ENCODE measurements at regions not wholly inside any gene's neighbourhood (a gene's known extent, or its start where the extent isn't known, plus 50 kb on each side); places are given as distances from the start of the nearest gene placed in this dataset.
"Not testable (repeated sequence)": the region's sequence is repeated elsewhere in the genome, so short reads cannot be mapped to it uniquely, and the experiment has no call there.

- DNase-seq (ENCODE audit: low read depth), result no peak
- no peak overlapping the region for H3K4me3 ChIP-seq (ENCODE audit: low read depth, low read length)
- no peak for TF ChIP-seq CTCF (conservative IDR thresholded peaks at IDR 0.05; ENCODE audit: low read depth, low read length)
These were observed 94.2 kb downstream of the TMEM18 start for GRCh38 chr2:582792-583528.

DNA sequence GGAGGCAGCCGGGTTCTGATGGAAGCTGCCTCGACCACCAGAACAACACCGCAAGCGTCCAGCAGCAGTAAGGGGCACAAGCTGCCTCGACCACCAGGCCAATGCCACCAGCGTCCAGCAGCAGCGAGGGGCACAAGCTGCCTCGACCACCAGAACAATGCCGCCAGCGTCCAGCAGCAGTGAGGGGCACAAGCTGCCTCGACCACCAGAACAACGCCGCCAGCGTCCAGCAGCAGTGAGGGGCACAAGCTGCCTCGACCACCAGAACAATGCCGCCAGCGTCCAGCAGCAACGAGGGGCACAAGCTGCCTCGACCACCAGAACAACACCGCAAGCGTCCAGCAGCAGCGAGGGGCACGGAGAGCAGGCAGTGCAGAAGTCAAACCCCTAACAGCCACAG lies 94.9 kb downstream of the TMEM18 start:
- DNase-seq (ENCODE audit: low read depth); H3K4me3 ChIP-seq (ENCODE audit: low read depth, low read length): not testable (repeated sequence)

DNA sequence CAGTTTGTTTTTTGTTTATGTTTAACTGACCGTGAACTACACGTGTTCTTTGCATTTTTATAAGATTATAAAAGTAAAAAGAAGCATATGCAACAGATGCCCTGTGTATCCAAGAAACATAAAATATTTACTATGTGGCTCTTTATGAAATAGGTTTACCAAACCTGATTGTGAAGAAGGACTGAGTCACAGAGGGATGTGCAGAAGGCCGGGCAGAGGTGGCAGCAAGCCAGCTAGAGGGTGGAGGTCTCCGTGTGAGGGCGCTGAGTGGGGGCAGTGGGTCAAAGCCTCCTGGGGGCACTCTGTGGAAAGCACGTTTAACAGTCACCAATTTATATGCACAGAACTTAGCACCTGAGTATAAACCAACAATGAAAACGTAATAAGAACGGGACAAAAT lies 97.2 kb downstream of the TMEM18 start:
- no peak overlapping the region for H3K4me3 ChIP-seq (ENCODE audit: low read depth, low read length)
- TF ChIP-seq CTCF (conservative IDR thresholded peaks at IDR 0.05; ENCODE audit: low read depth, low read length), result no peak
- no peak for DNase-seq (ENCODE audit: low read depth)

DNA sequence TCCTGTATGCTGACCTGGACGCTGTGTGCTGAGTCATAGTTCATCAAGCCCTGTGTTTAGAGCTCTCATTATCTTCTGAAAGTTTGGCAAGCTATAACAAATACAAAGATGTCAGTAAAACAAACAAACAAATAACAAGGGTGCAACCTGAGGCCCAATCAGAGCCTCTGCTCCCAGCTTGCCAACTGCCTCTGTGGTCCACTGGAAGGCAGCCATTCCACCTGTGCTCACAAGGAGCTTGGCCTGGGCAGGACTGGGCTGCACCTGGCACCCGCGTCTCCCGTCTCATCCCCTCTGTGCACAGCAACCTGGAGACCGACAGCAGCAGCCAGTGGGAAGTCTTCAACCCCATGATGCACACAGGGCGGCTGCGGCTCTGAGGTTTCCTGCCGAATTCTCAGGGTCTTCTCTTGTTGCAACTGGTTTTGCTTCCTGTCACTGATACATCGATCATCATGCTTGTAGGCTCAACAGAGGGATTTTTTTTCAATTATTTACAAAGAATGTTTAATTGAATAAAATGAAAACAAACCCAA lies 97.8 kb downstream of the TMEM18 start:
- no peak overlapping the region for H3K4me3 ChIP-seq (ENCODE audit: low read depth, low read length)
- TF ChIP-seq CTCF (conservative IDR thresholded peaks at IDR 0.05; ENCODE audit: low read depth, low read length), result no peak
- DNase-seq (ENCODE audit: low read depth), result no peak

DNA sequence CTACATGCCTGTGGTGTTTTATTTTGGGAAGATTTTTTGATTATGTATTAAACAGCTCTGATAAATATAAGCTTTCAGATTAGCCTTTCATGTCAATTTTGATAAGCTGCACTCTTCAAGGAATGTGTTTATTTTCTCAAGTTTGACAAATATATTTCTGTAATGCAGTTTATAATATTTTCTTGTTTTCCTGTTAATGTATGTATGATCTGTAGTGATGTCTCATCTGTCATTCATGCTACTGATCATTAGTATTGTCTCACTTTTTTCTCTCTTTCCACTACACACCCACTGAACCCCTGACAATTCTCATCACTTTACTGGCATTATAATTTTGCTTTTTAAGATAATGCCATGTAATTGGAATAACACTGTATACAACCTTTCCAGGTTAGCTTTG lies 100.9 kb downstream of the TMEM18 start:
- DNase-seq (ENCODE audit: low read depth), result no peak
- no peak overlapping the region for H3K4me3 ChIP-seq (ENCODE audit: low read depth, low read length)
- TF ChIP-seq CTCF (conservative IDR thresholded peaks at IDR 0.05; ENCODE audit: low read depth, low read length), result no peak

GRCh38 chr2:575727-576236 lies 101.4 kb downstream of the TMEM18 start:
- DNase-seq (ENCODE audit: low read depth), result no peak
- no peak for TF ChIP-seq CTCF (conservative IDR thresholded peaks at IDR 0.05; ENCODE audit: low read depth, low read length)
- no peak overlapping the region for H3K4me3 ChIP-seq (ENCODE audit: low read depth, low read length)

DNA sequence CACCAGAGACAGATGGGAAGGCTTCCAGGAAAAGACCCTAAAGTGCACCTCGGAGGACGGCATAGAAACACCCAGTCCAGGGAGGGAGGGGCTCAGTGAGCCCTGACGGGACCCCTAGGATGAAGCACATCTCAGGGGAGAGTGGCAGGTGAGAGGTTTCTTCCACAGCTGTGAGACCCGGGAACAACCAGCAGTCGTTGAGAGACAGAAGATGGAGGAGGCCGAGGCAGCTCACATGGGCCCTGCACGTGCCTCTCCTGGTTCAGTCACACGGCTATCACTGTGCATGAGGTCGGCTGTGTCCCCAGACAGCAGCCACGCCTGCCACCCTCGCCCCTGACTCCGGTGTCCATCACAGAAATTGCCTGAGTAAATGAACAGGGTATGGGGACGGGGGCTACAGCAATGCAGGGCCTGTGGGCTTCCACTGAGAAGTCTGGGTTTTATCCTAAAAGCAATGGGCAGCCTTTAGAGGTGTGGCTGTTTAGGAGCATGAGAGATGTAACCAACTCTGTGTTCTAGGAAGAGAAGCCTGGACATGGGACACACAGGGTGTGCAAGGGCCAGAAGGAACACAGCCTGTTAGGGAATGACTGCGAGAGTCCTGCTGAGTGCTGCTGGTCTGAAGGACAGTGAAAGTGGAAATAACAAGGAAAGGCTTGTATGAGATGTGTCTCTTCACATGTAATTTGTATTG lies 102.0 kb downstream of the TMEM18 start:
- no peak for TF ChIP-seq CTCF (conservative IDR thresholded peaks at IDR 0.05; ENCODE audit: low read depth, low read length)
- no peak overlapping the region for H3K4me3 ChIP-seq (ENCODE audit: low read depth, low read length)
- DNase-seq (ENCODE audit: low read depth), result no peak

All from choroid plexus epithelial cell (primary cell).